GM23338 (cell line): ENCODE measurements at regions not wholly inside any gene's neighbourhood (a gene's known extent, or its start where the extent isn't known, plus 50 kb on each side); places are given as distances from the start of the nearest gene placed in this dataset.

ENCODE experiments used
- ATAC-seq: fragments of 200-7000 bp; cut with Tn5 transposase; 3 replicates; pipeline ENCODE4 v1.9.1; 2020
- DNase-seq: peaks from one replicate; pipeline ENCODE4 v3.0.0-alpha.2; 2015; ENCODE audit warnings: low spot score
- H2AFZ ChIP-seq: fragments of 200-600 bp; sonication (generic); 2 replicates; pipeline ENCODE4 v1.8.0; 2016; ENCODE audit warnings: antibody characterized with exemption, mild to moderate bottlenecking, moderate library complexity
- H3F3A ChIP-seq: fragments of 200-600 bp; sonication (generic); replicated peaks from 2 replicates; pipeline ENCODE4 v1.8.0; 2017; ENCODE audit warnings: antibody characterized with exemption, mixed run types, low read depth
- H3K27ac ChIP-seq: fragments of 200-600 bp; sonication (generic); 2 replicates; pipeline ENCODE4 v1.6.1; 2016; ENCODE audit warnings: low read depth
- H3K27me3 ChIP-seq: fragments of 200-600 bp; sonication (generic); 2 replicates; pipeline ENCODE4 v1.8.0; 2016; ENCODE audit warnings: mild to moderate bottlenecking, mixed run types, moderate library complexity; ENCODE audit not compliant: insufficient read depth
- H3K36me3 ChIP-seq: fragments of 200-600 bp; sonication (generic); 2 replicates; pipeline ENCODE4 v1.8.0; 2016; ENCODE audit warnings: mild to moderate bottlenecking; ENCODE audit not compliant: insufficient read depth
- H3K4me1 ChIP-seq: fragments of 200-600 bp; sonication (generic); 2 replicates; pipeline ENCODE4 v1.8.0; 2016; ENCODE audit warnings: mild to moderate bottlenecking, moderate library complexity; ENCODE audit not compliant: insufficient read depth
- H3K4me2 ChIP-seq: fragments of 200-600 bp; sonication (generic); 2 replicates; pipeline ENCODE4 v1.7.1; 2017; ENCODE audit warnings: mixed run types
- H3K4me3 ChIP-seq: fragments of 200-600 bp; sonication (generic); 2 replicates; pipeline ENCODE4 v1.6.1; 2016; ENCODE audit warnings: mixed run types
- H3K79me2 ChIP-seq: fragments of 200-600 bp; sonication (generic); replicated peaks from 2 replicates; pipeline ENCODE4 v1.8.0; 2017; ENCODE audit warnings: mild to moderate bottlenecking; ENCODE audit not compliant: insufficient read depth
- H3K9me2 ChIP-seq: fragments of 200-600 bp; sonication (generic); 2 replicates; pipeline ENCODE4 v1.8.0; 2017; ENCODE audit not compliant: insufficient read depth
- H4K20me1 ChIP-seq: fragments of 200-600 bp; sonication (generic); replicated peaks from 2 replicates; pipeline ENCODE4 v1.8.0; 2017; ENCODE audit warnings: mild to moderate bottlenecking; ENCODE audit not compliant: insufficient read depth
- H3K27ac Mint-ChIP-seq: 2 replicates; pipeline ENCODE4 v1.8.0; 2020; ENCODE audit warnings: inconsistent platforms, mild to moderate bottlenecking, moderate library complexity, mixed read lengths
- H3K27me3 Mint-ChIP-seq: 3 replicates; pipeline ENCODE4 v1.8.0; 2022; ENCODE audit warnings: low read depth, mild to moderate bottlenecking, moderate library complexity, mixed read lengths, inconsistent platforms; ENCODE audit not compliant: insufficient read depth, poor library complexity
- H3K36me3 Mint-ChIP-seq: 3 replicates; pipeline ENCODE4 v1.8.0; 2021; ENCODE audit warnings: low read depth, mild to moderate bottlenecking, inconsistent platforms, moderate library complexity, mixed read lengths
- H3K4me1 Mint-ChIP-seq: 3 replicates; pipeline ENCODE4 v1.8.0; 2020; ENCODE audit warnings: mild to moderate bottlenecking, inconsistent platforms, mixed read lengths
- H3K4me3 Mint-ChIP-seq: 3 replicates; pipeline ENCODE4 v1.8.0; 2021; ENCODE audit warnings: moderate library complexity, mild to moderate bottlenecking, inconsistent platforms, mixed read lengths
- H3K9me3 Mint-ChIP-seq: 3 replicates; pipeline ENCODE4 v1.8.0; 2020; ENCODE audit warnings: moderate library complexity, mild to moderate bottlenecking, inconsistent platforms, mixed read lengths
- CREB1 ChIP-seq: fragments of 250-450 bp; sonication (Bioruptor Pico); IDR thresholded peaks from 2 replicates; pipeline ENCODE4 v1.5.0; 2020; ENCODE audit warnings: low read depth, mild to moderate bottlenecking, moderate library complexity
- CTCF ChIP-seq, 2 experiments: fragments of 200-600 bp in 1 of 2; sonication (generic) in 1 of 2; conservative IDR thresholded peaks; 2 replicates each; pipeline versions ENCODE4 v1.5.1 to v1.6.1; 2016 to 2017; ENCODE audit warnings: antibody characterized with exemption in 2 of 2, low read depth in 2 of 2, mild to moderate bottlenecking in 2 of 2, moderate library complexity in 1 of 2
- EZH2 ChIP-seq: fragments of 200-600 bp; sonication (generic); IDR thresholded peaks from one replicate; pipeline ENCODE4 v1.8.0; 2017; ENCODE audit warnings: antibody characterized with exemption, mild to moderate bottlenecking, low read depth; ENCODE audit not compliant: unreplicated experiment
- EZH2phosphoT487 ChIP-seq: fragments of 200-600 bp; sonication (generic); IDR thresholded peaks from one replicate; pipeline ENCODE4 v1.8.1; 2018; ENCODE audit warnings: antibody characterized with exemption; ENCODE audit not compliant: unreplicated experiment
- JUNB ChIP-seq: IDR thresholded peaks from one replicate; pipeline ENCODE4 v1.6.1; 2016; ENCODE audit warnings: antibody characterized with exemption; ENCODE audit not compliant: unreplicated experiment
- NANOG ChIP-seq: IDR thresholded peaks from 2 replicates; pipeline ENCODE4 v1.6.1; 2016; ENCODE audit warnings: antibody characterized with exemption, borderline replicate concordance
- POLR2AphosphoS5 ChIP-seq: IDR thresholded peaks from 2 replicates; pipeline ENCODE4 v1.6.1; 2016; ENCODE audit warnings: antibody characterized with exemption, low read depth
- REST ChIP-seq: IDR thresholded peaks from one replicate; pipeline ENCODE4 v1.6.1; 2018; ENCODE audit warnings: antibody characterized with exemption; ENCODE audit not compliant: unreplicated experiment
- STAT1 ChIP-seq: IDR thresholded peaks from one replicate; pipeline ENCODE4 v1.6.1; 2016; ENCODE audit warnings: antibody characterized with exemption; ENCODE audit not compliant: unreplicated experiment
- ZNF114 ChIP-seq: fragments of 250-450 bp; sonication (Bioruptor Pico); IDR thresholded peaks from 2 replicates; pipeline ENCODE4 v1.5.0; 2020; ENCODE audit warnings: mild to moderate bottlenecking, moderate library complexity
- ZNF331 ChIP-seq: fragments of 250-450 bp; sonication (Bioruptor Pico); IDR thresholded peaks from 2 replicates; pipeline ENCODE4 v1.5.0; 2020; ENCODE audit warnings: low read depth, mild to moderate bottlenecking, moderate library complexity
- ZNF462 ChIP-seq: fragments of 250-450 bp; sonication (Bioruptor Pico); IDR thresholded peaks from 2 replicates; pipeline ENCODE4 v1.5.0; 2020; ENCODE audit warnings: mild to moderate bottlenecking, moderate library complexity
- TF ChIP-seq, protein P1 (sequence below): IDR thresholded peaks from 2 replicates; pipeline ENCODE4 v1.6.1; 2016; ENCODE audit warnings: antibody characterized with exemption

- H2AFZ ChIP-seq = no peak overlapping the region
- Mint-ChIP-seq H3K27me3 (no peaks in the 10 kb centered on the region), H3K9me3 (no peaks in the 10 kb centered on the region; the same call in none of the 3 replicates), H3K4me3 (no peak overlapping the region), H3K36me3 (no peaks in the 10 kb centered on the region), H3K27ac (no peak overlapping the region), H3K4me1 (no peaks in the 10 kb centered on the region)
- H3K79me2 ChIP-seq = no peaks in the 10 kb centered on the region
- H3K27ac ChIP-seq = no peak overlapping the region
- H3K4me1 ChIP-seq = no peaks in the 10 kb centered on the region
- H3K27me3 ChIP-seq = no peaks in the 10 kb centered on the region
- ATAC-seq (no peak), DNase-seq (no peak)
- H3K9me2 ChIP-seq = no peaks in the 10 kb centered on the region
- H3K36me3 ChIP-seq = no peaks in the 10 kb centered on the region
- H4K20me1 ChIP-seq = no peaks in the 10 kb centered on the region
- no peaks in the 10 kb centered on the region for H3F3A ChIP-seq
- H3K4me3 ChIP-seq = no peak overlapping the region
- H3K4me2 ChIP-seq = no peak overlapping the region
- TF ChIP-seq NANOG = no peak
- TF ChIP-seq STAT1 = no peak
- no peak for TF ChIP-seq ZNF462
- no peak for TF ChIP-seq CREB1 (CRISPR knock-in tag)
- no peak for TF ChIP-seq EZH2phosphoT487
- TF ChIP-seq ZNF331 = no peak
- TF ChIP-seq, protein P1, sequence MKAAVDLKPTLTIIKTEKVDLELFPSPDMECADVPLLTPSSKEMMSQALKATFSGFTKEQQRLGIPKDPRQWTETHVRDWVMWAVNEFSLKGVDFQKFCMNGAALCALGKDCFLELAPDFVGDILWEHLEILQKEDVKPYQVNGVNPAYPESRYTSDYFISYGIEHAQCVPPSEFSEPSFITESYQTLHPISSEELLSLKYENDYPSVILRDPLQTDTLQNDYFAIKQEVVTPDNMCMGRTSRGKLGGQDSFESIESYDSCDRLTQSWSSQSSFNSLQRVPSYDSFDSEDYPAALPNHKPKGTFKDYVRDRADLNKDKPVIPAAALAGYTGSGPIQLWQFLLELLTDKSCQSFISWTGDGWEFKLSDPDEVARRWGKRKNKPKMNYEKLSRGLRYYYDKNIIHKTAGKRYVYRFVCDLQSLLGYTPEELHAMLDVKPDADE = no peak
- no peak for TF ChIP-seq POLR2AphosphoS5
- TF ChIP-seq JUNB = no peak
- no peak for TF ChIP-seq CTCF (conservative IDR thresholded peaks at IDR 0.05; ENCODE audit: low read depth in 2 of 2)
- TF ChIP-seq ZNF114 = no peak
- TF ChIP-seq REST = no peak
- no peak for TF ChIP-seq EZH2
These were observed 71.8 kb upstream of the MALRD1 start for GRCh38 chr10:18976696-18977251.
